ENCODE measurements at regions not wholly inside any gene's neighbourhood (a gene's known extent, or its start where the extent isn't known, plus 50 kb on each side); places are given as distances from the start of the nearest gene placed in this dataset.

- DNase-seq (ENCODE audit: low read depth in 4 of 4, low spot score in 3 of 4), result no peak
Measured at GRCh38 chr10:128484041-128484440, 357.8 kb upstream of the MKI67 start.

DNA sequence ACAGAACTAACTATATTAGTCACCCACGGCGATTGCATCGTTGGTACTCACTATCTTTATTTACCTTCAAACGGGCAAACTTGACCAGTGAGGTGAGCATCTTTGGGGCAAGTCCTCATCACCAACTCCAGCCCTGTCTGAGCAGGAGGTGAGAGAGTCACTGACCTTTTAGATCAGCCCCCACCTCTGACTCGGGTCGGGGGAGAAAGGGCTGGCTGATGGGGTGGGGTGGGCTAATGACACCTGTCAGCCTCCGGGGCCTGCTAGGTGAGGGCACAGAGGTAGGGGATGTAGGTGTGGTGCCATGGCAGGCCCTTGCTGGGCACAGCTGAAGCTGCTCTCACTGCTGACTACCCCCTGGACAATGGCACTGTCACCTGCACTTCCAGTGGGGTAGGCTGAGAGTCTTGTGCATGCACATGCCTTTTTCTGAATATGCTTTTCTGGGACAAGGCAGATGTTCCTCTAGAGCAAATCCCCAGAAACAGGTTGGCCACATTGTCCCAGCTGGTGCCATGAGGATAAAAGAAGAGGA lies 359.5 kb upstream of the MKI67 start:
- no peak for DNase-seq (ENCODE audit: low read depth in 4 of 4, low spot score in 3 of 4)

GRCh38 chr10:128487517-128487916 lies 361.3 kb upstream of the MKI67 start:
- no peak for DNase-seq (ENCODE audit: low read depth in 4 of 4, low spot score in 3 of 4)

DNA sequence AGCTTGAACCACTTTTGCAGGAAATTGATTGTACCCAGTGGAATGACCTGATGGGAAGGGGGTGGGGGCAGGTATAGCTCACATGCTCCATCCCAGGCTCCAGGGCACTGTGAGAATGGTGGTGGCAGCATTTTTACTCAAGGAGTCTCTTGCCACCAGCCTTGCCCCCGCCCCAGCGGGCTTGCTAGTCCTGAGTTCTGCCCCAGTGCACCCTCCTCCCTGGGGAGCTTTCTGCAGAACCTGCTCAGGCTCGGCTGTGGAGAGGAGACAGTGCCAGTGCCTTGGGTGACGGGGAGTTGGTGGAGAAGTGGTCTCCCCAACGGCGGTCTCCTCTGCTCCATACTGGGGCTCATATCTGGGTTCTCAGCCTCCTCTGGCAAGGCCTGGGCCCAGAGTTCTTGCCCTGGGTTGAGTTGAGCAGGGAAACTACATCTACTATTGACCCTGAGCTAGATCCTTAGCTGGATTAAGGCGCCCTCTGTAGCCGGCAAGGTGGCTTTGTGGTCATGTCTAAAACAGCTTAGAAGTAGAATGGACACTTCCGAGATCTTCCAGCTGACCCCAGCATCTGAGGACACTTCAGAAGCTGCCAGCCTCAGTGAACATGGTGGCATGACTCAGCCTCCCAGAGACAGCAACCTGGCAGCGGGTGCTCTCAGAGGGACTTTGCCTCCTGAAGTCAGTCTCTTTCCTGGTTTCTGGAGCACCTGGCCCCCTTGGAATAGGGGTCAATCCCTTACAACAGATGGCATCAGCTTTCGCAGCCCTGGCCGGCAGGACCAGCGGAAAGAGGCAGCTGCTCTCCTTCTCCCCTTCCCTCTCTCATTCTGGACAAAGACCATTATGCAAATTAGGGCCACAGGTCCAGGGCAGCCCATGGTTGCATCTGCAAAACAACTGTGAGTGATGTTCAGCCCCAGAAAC lies 363.4 kb upstream of the MKI67 start:
- DNase-seq (ENCODE audit: low read depth in 4 of 4, low spot score in 3 of 4), result no peak

GRCh38 chr10:128491686-128492085 lies 365.5 kb upstream of the MKI67 start:
- no peak for DNase-seq (ENCODE audit: low read depth in 4 of 4, low spot score in 3 of 4)

DNA sequence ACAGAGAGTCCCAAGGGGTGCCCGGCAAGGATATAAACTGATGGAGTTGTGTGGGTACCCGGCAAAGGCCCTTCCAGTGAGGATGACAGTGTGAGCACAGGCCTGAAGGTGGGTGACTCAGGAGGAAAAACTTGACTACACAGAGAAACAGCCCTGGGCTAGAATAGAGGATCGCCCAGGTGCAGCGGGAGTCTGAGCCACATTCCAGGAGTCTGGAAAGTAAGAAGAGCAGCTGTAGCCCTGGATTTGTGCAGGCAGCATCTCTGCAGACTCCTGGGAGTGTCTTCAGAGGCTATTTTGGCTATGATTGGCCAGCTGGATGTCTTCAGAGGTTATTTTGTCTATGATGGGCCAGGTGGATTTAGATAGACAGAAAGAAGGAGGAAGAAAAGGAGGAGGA lies 367.6 kb upstream of the MKI67 start:
- DNase-seq (ENCODE audit: low read depth in 4 of 4, low spot score in 3 of 4), result no peak

DNA sequence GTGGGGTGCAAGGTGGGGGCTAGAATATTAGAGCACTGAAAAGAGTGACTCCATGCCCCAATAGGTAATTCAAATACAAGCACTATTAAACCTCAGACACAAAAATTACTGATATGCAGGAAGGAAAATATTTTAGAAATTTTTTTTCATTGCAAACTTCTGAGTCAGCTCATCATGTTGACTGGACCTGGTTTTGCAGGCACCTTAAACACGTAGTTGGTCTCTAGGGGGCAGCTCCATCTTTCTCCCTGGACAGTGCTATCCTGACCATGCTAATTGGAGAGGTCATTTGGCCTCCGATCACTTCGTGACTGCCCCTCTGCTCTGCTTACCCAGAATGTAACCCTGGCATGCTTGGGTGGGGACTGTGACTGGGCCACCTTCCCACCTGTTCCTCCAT lies 368.4 kb upstream of the MKI67 start:
- no peak for DNase-seq (ENCODE audit: low read depth in 4 of 4, low spot score in 3 of 4)

GRCh38 chr10:128497660-128498377 lies 371.6 kb upstream of the MKI67 start:
- no peak for DNase-seq (ENCODE audit: low read depth in 4 of 4, low spot score in 3 of 4)

- DNase-seq (ENCODE audit: low read depth in 4 of 4, low spot score in 3 of 4), result no peak
Measured at GRCh38 chr10:128498378-128498730, 372.1 kb upstream of the MKI67 start.

DNA sequence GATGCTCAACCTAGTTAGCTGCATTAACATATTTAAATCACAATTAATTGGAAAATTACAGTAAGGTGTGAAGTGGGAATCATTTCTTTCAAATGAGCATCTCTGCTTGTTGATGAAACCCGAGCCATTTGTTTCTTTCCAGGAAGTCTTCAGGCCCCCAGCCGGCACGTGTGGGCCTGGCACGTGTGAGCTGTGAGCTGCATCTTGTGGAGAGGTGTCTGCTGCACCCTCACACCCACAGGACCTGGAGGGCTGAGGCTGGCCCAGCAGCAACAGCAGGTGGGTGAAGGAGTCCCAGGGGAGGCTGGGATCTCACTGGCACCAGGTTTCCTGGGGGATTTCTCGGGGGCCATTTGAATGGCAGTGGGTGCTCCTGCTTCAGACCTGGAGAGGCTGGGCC lies 372.5 kb upstream of the MKI67 start:
- DNase-seq (ENCODE audit: low read depth in 4 of 4, low spot score in 3 of 4), result no peak

GRCh38 chr10:128499486-128499885 lies 373.3 kb upstream of the MKI67 start:
- no peak for DNase-seq (ENCODE audit: low read depth in 4 of 4, low spot score in 3 of 4)

DNA sequence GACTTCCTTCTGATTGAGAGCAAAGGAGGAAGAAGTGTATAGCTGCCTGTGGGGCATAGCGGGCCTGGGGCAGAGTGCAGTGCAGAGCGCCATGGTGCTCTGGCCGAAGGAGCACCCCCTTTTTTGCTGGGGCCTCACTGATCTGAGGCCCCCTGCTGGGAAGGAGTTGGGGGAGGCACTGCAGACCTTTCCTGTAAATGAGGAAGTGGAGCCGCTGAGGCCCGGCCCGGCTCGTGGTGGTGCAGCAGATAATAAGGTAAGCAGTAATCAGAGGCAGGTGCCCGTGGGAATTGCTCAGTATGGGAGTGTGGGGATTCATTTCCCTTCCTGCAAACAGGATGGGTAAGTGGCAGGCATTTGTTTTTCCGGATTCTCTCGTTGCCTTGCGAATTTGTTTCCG lies 373.7 kb upstream of the MKI67 start:
- no peak for DNase-seq (ENCODE audit: low read depth in 4 of 4, low spot score in 3 of 4)

- DNase-seq (ENCODE audit: low read depth in 4 of 4, low spot score in 3 of 4), result no peak
Measured at GRCh38 chr10:128500642-128501041, 374.4 kb upstream of the MKI67 start.

DNA sequence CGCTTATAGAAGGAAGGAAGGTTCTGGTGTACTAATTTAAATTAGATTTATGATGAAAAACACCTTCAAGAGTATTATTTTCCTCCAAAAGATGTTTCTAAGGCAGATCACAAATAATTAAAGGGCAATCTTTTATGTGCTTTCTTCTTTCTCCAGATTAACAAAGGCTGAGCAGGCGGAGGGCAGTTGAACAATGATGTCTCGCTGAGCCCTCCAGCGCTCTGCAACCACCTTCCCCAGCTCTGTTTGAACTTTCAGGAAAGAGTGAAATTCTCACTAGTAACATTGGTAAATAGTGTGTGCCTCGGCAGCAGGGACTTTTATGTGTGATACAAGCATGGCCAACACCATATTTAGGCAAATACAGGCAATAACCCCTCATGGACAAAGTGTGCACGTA lies 379.1 kb upstream of the MKI67 start:
- no peak for DNase-seq (ENCODE audit: low read depth in 4 of 4, low spot score in 3 of 4)

GRCh38 chr10:128506423-128506822 lies 380.2 kb upstream of the MKI67 start:
- DNase-seq (ENCODE audit: low read depth in 4 of 4, low spot score in 3 of 4), result no peak

DNA sequence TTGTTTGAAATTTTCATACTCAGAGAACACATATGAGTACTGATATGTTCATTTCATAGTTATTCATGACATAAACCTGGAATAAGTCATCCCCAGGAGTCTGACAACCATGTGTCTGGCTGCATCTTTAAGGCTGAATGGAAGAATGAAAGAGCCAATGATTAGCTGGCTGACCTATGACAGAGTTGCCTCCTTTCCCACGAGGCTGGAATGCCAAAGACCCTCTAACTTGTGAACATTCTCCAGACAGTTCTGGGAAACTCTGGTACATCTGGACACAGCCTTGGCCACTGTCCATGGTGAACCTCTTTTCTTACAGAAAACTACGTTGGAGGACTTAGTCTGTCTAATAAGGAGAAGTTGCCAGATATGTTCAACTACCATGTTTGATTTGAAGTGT lies 380.8 kb upstream of the MKI67 start:
- DNase-seq (ENCODE audit: low read depth in 4 of 4, low spot score in 3 of 4), result no peak

DNA sequence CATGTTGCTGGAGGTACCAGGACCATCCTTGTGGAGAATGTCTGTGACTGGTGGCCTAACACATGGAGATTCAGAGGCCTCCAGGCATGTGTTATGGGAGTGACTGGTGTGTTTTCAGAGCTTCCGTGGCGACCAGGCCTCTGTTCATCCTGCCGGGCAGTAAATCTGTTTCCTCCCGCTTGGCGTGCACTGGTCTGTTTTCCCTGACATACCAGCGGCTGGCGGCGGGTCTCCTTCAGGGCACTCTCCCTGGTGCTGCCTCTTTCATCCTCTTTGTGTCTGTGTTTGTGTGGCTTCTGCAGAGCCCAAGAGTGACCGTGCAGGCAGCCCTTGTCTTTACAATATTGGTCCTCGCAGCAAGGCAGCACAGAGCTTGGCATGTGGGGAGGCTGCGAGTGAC lies 385.1 kb upstream of the MKI67 start:
- no peak for DNase-seq (ENCODE audit: low read depth in 4 of 4, low spot score in 3 of 4)

DNA sequence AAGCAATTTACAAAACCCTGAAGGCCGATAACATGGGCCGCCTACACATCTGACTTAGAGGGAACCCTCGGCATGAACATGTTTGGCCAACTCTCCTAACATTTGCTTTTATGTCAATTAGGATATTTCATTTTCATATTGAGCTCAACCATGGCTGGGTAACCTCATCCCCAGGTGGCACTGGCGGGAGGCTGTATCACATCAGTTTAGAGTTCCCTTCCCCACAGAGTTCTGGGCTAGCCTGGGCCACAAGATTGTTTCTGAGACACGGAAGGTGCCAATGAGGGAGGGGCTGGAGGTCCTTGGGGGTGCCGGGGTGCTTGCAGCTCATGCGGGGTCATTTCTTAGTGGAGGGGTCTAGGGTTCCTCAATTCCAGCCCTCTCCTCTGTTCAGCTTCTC lies 386.5 kb upstream of the MKI67 start:
- no peak for DNase-seq (ENCODE audit: low read depth in 4 of 4, low spot score in 3 of 4)

DNA sequence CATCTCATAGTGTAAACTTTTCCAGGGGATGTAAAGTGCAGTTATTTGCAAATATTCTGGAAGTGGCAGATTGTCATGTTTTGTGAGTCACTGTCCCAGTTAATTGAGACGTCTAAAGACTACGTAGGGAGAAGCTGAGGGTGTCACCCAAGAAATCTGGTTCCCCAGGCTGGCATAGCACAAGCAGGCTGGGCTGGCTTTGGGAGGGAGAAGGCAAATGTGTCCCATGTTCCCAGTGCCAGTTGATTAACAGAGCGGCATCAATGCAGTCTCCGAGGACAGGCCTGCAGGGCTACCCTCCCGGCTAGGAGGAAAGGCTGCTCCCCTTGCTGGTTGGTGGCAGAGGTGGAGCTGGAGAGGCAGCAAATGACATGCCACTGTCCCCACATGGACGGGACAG lies 388.3 kb upstream of the MKI67 start:
- DNase-seq (ENCODE audit: low read depth in 4 of 4, low spot score in 3 of 4), result no peak

DNA sequence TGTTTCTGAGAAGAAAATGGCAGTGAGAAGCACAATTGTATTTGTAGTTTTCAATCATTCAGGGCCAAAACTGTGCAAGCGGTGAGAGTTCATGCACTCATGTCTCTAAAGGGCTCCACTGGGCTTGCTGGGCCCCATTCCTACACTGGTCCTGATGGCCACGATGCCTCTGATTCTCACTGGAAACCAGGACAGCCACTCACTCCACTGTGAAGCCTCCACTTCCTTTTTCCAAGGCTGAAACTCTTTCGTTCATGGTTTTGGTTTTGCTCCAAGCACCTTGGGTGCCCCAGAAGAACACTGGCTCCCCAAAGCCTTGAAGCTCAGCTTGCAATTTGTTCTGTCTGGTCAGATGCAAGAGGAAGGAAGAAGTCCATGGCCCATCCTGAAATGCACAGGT lies 390.0 kb upstream of the MKI67 start:
- DNase-seq (ENCODE audit: low read depth in 4 of 4, low spot score in 3 of 4), result no peak

GRCh38 chr10:128517167-128517566 lies 390.9 kb upstream of the MKI67 start:
- DNase-seq (ENCODE audit: low read depth in 4 of 4, low spot score in 3 of 4), result no peak

DNA sequence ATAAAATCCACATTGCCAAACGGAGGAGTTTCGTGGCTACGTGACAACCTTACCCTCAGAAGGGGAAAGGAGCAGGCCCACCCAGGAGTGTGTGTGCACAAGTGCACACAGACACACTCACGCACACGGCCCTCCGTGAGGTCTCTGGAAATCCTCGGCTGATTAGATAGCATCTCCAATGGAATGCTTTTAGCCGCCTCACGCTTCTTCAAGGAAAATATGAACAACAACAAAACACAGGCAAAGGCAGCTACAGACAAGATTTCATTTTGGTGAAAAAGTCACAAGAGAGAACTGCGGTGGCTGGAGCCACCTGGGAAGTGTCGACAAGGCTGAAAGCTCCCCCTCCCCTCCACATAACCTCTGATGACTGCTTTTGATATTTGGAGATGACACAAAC lies 391.8 kb upstream of the MKI67 start:
- DNase-seq (ENCODE audit: low read depth in 4 of 4, low spot score in 3 of 4), result no peak

Data from right renal pelvis (tissue), 4 donors.